GM21367 (cell line): ENCODE measurements at regions not wholly inside any gene's neighbourhood (a gene's known extent, or its start where the extent isn't known, plus 50 kb on each side); places are given as distances from the start of the nearest gene placed in this dataset.
"Not testable (repeated sequence)": the region's sequence is repeated elsewhere in the genome, so short reads cannot be mapped to it uniquely, and the experiment has no call there.

ENCODE experiments used
- ATAC-seq: cut with Tn5 transposase; IDR thresholded peaks from one replicate; pipeline ENCODE4 v1.9.1; 2021; ENCODE audit not compliant: unreplicated experiment

- ATAC-seq = not testable (repeated sequence)
Measured at GRCh38 chr9:42239445-42240260, 56.2 kb downstream of the SPATA31A6 start.

DNA sequence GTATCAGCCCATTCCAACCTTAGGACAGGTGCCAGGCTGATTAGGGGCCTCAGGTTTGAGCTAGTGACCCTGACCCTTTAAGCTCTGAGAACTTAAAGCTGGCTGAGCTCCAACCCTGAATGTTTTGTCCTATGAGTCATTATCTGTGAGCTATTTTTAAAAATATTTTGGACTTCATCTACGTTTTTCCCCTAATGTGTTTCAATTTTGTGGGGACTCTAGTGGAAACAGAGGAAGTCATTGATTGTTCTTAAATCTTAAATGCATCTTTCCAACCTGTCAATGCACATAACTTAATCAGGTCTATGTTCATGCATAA is 56.8 kb downstream of the SPATA31A6 start:
- not testable (repeated sequence) for ATAC-seq

DNA sequence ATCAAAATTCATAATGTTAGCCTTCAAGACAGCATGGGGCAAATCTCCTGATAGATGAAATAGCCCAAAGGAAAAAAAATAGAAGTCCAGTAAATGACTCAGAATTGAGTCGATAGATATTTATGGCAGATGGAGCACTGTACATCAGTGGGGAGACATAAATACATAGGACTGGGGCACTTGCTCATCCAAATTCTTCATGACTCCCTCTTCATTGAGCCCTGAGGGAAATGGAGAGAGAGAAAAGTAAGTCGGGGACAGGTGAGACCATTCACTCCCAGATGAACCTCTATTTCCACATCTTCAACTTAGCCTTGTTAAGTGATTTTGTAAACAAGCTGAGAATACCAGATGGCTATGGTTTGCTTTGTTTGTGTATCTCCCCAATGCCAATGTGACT is 59.8 kb downstream of the SPATA31A6 start:
- ATAC-seq = not testable (repeated sequence)

DNA sequence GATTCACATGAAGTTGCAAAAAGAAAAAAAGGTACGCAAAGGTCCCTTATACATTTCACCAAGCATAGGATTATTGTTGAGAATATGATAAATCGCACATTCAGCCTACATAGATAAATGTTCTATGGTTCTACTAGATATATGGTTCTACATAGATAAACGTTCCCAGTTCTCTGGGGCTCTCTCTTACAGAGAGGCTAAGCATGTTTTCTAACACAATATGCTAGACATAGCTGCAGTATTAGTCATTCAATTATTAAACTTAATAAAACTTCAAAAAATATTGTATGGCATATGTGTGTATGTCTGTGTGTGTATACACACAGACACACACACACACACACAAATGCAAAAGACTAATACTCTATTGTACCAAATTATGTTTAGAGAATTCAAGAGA is 60.4 kb downstream of the SPATA31A6 start:
- ATAC-seq = not testable (repeated sequence)

DNA sequence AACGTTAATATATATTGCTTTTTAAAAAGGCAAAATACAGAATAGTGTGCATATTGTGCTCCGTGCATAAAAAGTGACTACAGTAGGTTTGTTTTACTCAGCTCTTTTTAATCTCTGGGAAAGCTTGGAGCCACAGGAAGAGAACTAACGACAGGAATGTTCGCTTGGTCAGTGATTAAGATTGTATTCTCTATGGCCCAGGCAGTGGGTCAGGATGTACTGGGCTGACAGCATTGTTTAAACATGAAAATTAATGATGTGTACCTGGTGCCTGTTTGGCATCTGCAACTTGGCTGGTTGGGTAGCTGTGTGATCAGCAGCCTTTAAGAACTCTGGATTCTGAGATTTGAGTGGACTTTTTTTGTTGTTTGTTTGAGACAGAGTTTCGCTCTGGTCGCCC is 85.3 kb downstream of the SPATA31A6 start:
- ATAC-seq = not testable (repeated sequence)

- not testable (repeated sequence) for ATAC-seq
Measured at GRCh38 chr9:42269171-42269570, 85.7 kb downstream of the SPATA31A6 start.

- ATAC-seq = not testable (repeated sequence)
Measured at GRCh38 chr9:42273191-42273590, 89.7 kb downstream of the SPATA31A6 start.

DNA sequence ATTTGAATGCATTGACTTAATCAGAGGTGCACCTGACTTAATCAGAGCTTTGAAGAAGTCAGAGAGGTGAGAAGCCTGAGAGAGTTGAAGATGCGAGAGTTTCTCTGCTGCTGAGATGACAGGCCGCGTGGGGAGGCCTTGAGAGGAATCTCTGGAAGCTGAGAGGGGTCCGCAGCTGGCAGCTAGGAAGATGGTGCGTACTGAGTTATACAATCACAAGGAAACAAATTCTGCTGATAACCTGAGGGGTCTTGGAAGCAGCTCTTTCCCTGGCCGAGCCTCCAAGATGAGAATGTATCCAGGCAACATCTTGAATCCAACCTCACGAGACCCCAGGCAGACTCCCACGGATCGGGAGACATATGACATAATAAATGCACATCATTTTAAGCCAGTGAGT is 91.7 kb downstream of the SPATA31A6 start:
- no peak for ATAC-seq

GRCh38 chr9:42282531-42283178 is 99.2 kb downstream of the SPATA31A6 start:
- ATAC-seq = not testable (repeated sequence)

DNA sequence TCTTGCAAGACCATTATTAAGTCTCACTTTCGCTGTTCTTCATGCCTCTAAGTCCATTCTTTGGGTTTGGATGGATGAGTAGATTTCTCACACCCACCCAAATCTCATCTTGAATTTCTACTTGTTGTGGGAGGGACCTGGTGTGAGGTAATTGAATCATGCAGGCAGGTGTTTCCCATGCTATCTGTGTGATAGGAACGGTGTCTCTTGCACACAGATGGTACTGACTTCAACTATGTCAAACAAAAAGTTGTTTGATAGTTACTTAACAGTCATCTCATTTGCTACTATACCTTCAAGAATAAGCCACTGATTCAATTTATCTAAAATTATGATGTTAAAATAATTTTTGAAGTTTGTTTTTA is 99.7 kb downstream of the SPATA31A6 start:
- not testable (repeated sequence) for ATAC-seq

DNA sequence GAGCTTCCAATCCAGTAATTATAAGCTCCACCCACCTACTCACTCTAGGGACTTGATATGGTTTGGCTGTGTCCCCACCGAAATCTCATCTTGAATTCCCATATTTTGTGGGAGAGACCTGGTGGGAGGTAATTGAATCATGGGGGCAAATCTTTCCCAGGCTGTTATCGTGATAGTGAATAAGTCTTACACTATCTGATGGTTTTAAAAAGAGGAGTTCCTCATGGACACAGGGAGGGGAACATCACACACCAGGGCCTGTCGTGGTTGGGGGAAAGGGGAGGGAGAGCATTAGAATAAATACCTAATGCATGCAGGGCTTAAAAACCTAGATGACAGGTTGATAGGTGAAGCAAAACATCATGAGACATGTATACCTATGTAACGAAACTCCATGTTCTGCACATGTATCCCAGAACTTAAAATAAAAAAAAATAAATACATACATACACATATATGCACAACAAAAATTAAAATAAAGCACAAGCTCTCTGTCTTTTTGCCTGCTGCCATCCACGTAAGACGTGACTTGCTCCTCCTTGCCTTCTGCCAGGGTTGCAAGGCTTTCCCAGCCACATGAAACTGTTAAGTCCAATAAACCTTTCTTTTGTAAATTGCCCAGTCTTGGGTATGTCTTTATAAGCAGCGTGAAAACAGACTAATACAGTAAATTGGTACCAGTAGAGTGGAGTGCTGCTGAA is 102.8 kb downstream of the SPATA31A6 start:
- not testable (repeated sequence) for ATAC-seq

GRCh38 chr9:42288002-42288864 is 104.8 kb downstream of the SPATA31A6 start:
- not testable (repeated sequence) for ATAC-seq

DNA sequence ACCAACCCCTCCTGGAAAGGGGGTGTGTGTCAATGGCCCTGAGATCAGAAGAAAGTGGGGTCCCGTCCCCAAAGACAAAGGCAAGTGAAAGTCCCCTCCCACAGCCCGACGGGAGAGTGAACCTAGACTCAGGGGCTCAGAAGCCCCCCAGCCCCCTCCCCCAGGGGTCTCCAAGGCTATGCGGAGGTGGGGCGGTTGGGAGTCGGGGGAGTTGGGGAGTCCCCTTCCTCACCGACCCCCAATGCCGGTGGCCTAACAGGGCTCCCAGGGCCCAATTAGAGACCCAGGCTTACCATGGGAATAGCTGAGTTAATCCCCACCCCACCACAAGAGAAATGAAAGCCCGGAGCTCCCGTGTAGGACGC is 105.4 kb downstream of the SPATA31A6 start:
- ATAC-seq = not testable (repeated sequence)

DNA sequence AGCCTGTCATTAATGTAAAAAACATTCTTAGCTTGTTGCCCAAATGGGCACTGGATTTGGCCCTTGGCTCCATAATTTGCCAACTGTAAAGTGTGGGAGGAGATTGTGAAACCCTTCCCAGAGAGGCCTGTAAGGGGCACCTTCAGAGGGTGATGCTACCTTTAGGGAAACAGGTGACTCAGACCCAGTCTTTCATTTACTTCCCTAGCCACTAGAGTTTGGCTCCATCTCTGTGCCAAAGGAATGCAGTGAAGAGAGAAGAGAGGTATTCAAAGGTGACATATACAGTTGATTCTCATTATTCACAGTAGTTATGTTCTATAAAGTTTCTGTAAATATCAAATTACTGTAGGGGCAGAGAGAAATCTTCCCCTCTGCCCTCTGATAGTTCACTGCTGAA is 116.7 kb downstream of the SPATA31A6 start:
- ATAC-seq = not testable (repeated sequence)

DNA sequence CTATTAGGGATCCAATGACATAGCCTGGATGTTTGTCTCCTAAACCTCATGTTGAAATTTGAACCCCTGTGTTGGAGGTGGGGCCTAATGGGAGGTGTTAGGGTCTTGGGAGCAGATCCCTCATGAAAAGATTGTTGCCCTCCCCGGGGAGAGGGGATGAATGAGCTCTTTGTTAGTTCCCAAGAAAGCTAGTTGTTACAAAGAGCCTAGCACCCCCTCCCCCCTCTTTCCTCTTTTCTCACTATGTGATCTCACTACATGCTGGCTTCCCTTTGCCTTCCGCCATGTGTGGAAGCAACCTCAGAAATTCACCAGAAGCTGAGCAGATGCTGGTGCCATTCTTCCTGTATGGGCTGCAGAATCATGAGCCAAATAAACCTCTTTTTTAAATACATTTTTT is 123.2 kb downstream of the SPATA31A6 start:
- not testable (repeated sequence) for ATAC-seq

DNA sequence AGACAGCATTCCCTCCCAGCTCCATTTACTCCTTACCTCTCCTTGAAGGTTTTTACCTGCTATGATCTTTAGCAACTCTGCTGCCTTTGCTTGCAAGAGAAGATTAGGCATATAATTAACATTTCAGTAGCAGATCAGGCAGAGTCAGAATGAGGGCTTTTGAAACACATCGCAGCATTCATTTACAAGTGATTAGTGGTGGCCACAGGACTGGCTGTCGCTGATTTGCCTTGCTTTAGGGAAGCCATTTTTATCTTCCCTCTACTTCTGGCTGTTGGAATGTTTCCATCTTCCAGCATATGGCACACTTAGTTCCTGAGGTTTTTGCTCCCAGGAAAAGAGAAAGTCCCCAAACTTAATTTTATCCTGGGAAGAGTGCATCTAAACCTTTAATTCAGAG is 124.0 kb downstream of the SPATA31A6 start:
- not testable (repeated sequence) for ATAC-seq

DNA sequence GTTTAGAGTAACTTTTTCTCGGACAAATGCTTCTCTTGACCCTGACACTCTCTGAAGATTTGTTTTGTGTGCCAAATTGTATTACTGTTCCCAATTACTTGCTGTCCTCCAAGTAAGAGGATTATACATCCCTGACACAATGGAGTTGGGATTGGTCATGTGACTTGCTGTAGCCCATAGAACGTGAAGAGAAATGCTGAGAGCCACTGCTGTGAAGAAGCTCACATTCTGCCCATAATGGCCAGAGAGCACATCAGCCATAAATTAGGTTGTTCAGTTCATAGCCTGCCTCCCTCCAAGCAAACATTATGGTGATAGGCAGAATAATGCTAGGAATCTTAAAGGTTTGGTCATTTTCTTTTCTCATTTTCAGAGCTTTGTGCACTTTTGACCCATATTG is 127.5 kb downstream of the SPATA31A6 start:
- not testable (repeated sequence) for ATAC-seq

DNA sequence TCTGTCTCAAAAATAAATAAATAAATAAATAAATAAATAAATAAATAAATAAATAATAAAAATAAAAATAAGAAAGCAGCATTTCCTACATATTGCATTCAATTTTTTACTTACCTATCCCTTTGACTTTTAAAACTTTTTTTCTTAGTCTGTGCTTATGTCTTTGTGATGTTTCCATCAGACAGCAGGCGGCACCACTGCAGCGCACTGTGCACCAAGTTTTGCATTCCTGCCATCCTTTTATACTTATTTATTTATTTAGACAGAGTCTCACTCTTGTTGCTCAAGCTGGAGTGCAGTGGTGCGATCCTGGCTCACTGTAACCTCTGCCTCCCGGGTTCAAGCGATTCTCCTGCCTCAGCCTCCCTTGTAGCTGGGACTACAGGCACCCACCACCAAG is 132.6 kb downstream of the SPATA31A6 start:
- not testable (repeated sequence) for ATAC-seq

- ATAC-seq = not testable (repeated sequence)
Measured at GRCh38 chr9:42317677-42318076, 134.2 kb downstream of the SPATA31A6 start.

DNA sequence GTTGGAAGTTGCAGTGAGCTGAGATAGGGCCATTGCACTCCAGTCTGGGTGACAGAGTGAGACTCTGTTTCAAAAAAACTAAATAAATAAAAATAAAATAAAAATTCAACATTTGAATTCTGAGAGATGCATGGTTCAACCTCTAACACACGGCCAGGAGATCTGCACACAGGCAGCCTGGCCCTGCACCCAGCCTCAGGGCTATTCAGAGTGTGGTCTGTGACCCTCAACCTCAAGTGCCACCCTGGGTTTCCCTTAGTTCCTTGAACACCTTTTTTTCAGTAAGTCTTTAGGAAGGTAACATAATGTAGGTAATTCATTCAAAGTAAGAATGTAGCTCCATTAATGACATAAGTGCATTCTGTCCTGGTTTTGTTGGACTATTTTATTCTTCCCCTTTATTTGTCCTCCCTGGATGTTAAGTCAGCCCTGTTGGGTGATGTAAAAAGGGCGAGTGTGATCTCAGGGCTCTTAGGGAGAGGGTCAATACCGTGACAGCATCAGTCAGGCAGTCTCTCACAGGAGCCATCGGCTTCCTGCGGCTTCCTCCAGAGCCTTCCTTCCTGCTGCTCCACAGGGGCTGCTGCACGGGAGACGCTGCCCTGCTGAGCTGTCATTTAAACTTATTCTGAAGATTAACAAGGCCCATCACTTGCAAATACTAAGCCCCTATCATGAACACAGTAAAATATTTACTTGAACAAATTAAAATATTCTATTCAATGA is 139.8 kb downstream of the SPATA31A6 start:
- not testable (repeated sequence) for ATAC-seq
